ENCODE measurements at regions not wholly inside any gene's neighbourhood (a gene's known extent, or its start where the extent isn't known, plus 50 kb on each side); places are given as distances from the start of the nearest gene placed in this dataset.

DNA sequence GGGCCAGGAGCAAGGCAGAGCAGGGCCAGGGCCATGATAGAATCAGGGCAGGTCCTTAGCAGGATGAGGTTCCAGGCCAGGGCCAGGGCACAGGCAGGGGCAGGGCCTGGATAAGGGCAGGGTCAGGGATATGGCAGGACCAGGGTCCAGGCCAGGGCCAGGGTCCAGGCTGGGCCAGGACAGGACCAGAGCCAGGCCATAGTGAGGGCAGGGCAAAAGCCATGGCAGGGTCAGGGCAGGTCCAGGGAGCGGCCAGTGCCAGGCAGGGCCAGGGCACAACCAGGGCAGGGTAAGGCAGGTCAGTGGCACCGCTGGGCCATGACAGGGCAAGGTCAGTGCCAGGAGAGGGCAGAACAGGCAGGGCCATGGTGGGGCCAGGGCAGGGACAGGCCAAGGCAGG, 152.2 kb downstream of the LIPI start:
- TF ChIP-seq, protein P1, sequence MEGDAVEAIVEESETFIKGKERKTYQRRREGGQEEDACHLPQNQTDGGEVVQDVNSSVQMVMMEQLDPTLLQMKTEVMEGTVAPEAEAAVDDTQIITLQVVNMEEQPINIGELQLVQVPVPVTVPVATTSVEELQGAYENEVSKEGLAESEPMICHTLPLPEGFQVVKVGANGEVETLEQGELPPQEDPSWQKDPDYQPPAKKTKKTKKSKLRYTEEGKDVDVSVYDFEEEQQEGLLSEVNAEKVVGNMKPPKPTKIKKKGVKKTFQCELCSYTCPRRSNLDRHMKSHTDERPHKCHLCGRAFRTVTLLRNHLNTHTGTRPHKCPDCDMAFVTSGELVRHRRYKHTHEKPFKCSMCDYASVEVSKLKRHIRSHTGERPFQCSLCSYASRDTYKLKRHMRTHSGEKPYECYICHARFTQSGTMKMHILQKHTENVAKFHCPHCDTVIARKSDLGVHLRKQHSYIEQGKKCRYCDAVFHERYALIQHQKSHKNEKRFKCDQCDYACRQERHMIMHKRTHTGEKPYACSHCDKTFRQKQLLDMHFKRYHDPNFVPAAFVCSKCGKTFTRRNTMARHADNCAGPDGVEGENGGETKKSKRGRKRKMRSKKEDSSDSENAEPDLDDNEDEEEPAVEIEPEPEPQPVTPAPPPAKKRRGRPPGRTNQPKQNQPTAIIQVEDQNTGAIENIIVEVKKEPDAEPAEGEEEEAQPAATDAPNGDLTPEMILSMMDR (IDR thresholded peaks at IDR 0.05; ENCODE audit: extremely low read depth in 1 of 2, insufficient read depth in 1 of 2, low read depth in 1 of 2, low read length in 2 of 2) = no peak
- TF ChIP-seq POLR2A (IDR thresholded peaks at IDR 0.05; ENCODE audit: low read depth, low read length) (no peak), POLR2AphosphoS5 (IDR thresholded peaks at IDR 0.05; ENCODE audit: insufficient read depth, low read depth, low read length) (no peak), EZH2 (IDR thresholded peaks at IDR 0.05; ENCODE audit: borderline replicate concordance, low read depth, low read length, severe bottlenecking) (no peak), MYC (IDR thresholded peaks at IDR 0.05; ENCODE audit: low read depth, low read length) (no peak), FOS (IDR thresholded peaks at IDR 0.05; ENCODE audit: borderline replicate concordance, insufficient read depth, low read length) (no peak), JUN (IDR thresholded peaks at IDR 0.05; ENCODE audit: borderline replicate concordance, insufficient read depth, insufficient read length, low read depth) (no peak), GATA2 (IDR thresholded peaks at IDR 0.05; ENCODE audit: insufficient read depth, insufficient read length, low read depth, low read length) (no peak)
- TF ChIP-seq, protein P2, sequence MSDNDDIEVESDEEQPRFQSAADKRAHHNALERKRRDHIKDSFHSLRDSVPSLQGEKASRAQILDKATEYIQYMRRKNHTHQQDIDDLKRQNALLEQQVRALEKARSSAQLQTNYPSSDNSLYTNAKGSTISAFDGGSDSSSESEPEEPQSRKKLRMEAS (IDR thresholded peaks at IDR 0.05; ENCODE audit: insufficient read depth, insufficient read length) = no peak

Measured in endothelial cell of umbilical vein (primary cell).